Left renal pelvis (tissue), 4 donors: ENCODE measurements at regions not wholly inside any gene's neighbourhood (a gene's known extent, or its start where the extent isn't known, plus 50 kb on each side); places are given as distances from the start of the nearest gene placed in this dataset.
"Not testable (repeated sequence)": the region's sequence is repeated elsewhere in the genome, so short reads cannot be mapped to it uniquely, and the experiment has no call there.

ENCODE experiments used
- DNase-seq, 4 donors: peaks; one replicate each; pipeline ENCODE4 v3.0.0-alpha.2; 2013; ENCODE audit warnings: low read depth in 4 of 4, low spot score in 3 of 4

DNA sequence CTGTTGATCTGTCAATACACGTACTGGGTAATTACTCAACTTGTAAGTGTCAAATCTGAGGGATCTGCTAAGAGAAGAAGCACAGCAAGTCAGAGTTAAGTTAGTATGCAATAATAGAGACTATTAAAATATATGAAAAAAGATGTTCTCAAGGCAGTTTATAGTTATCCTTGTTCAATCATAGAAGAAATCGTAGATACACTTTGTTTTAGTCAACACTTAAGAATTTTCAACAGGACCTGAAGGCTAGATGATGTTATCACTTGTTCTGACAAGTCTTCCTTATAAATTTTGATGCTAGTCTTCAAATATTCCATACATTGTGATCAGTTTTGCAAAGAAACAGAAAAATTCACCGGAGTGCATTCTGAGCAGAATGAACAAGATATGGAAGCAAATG is 91.1 kb upstream of the KCNQ5 start:
- DNase-seq: no peak

DNA sequence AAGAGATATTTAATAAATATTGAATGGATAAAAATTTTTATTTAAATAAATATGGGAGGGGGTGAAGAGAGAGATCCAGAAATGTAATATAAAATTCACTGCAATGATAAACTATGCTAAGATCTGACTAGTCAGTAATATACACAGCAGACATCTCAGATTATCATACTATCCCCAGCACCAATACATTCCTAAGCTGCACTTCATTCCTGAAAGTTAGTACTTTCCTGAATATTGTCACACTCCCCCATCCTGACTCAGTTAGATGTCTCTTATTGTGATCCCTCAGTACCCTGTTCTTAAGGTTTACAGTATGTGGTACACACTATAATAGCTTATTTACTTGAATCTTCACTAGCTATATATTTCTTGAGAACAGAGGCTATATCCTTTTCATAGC is 88.3 kb upstream of the KCNQ5 start:
- no peak for DNase-seq

GRCh38 chr6:72534236-72534635 is 87.6 kb upstream of the KCNQ5 start:
- DNase-seq: no peak

DNA sequence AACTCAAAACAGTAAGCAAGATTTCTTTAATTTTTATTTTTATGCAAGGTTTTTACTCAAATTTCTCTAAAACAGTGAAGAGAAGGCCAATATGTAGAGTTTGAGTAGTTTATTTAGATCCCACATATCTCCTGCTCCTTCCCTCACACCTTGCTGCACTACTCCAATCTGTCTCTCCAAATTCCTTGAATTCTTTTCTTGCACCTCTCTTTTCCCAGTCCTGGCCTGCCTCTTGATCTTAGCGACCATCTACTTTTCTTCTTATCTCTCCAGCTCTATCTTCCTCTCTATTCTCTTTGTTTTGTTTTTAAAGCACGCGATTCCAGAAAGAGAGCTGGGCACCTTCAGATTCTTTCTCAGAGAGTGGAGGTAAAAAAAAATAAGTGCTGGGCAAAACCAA is 86.7 kb upstream of the KCNQ5 start:
- DNase-seq: no peak

DNA sequence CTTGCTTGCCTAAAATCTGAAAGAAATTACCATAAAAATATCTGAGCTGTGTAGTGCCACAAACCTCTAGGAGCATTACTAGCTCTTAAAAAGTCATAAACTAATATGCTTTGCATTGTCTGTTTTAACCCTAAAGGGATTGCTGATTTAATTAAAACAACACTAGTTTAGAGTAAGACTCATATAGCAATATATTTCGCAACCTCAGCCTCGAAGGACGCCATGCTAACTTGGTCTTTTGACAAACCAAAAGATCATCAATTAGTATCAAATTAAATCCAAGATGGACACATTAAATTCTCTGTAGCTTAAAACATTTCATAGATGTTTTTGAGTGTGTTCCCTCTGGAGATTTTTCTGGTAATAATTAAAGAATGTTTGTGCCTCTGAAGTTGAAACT is 74.8 kb upstream of the KCNQ5 start:
- DNase-seq: no peak

- DNase-seq: no peak
Observed at GRCh38 chr6:72551470-72551869, 70.4 kb upstream of the KCNQ5 start.

DNA sequence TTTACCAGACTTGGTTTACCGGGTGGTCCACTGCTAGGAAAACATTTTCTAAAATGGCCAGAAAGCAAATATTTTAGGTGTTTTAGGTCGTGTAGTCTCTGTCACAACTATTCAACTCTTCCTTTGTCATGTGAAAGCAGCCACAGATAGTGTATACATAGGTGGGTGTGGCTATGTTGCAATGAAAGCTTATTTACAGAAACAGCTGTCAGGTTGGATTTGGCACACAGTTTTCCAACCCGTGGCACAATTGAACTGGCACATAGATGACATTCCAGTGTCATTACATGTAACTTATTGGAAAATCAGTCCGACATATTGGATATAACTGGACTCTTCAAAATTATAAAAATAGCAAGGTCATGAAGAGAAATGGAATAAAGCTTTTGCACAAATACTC is 68.9 kb upstream of the KCNQ5 start:
- DNase-seq: no peak

- DNase-seq: no peak
Observed at GRCh38 chr6:72553531-72554511, 68.0 kb upstream of the KCNQ5 start.

DNA sequence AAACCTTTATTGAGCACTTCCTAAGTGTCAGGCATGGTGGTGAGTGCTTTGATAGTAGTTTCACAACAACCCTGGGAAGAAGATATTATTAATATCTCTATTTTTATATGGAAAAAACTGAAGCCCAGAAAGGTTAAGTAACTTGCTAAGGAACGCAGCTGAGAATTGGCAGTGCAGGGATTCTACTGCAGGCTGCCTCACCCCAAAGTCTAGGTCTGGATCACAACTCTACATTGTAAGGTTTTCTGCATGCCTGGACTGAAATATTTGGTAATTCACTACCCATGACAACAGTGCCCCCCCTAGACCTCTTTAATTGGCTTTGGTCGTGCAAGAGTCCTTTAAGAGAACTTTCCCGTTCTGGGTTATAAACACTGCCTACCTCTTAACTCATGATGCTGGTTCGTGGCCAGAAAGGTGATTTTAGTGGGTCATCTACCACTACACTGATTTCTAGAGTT is 67.1 kb upstream of the KCNQ5 start:
- no peak for DNase-seq

- no peak for DNase-seq
Observed at GRCh38 chr6:72559067-72559466, 62.8 kb upstream of the KCNQ5 start.

DNA sequence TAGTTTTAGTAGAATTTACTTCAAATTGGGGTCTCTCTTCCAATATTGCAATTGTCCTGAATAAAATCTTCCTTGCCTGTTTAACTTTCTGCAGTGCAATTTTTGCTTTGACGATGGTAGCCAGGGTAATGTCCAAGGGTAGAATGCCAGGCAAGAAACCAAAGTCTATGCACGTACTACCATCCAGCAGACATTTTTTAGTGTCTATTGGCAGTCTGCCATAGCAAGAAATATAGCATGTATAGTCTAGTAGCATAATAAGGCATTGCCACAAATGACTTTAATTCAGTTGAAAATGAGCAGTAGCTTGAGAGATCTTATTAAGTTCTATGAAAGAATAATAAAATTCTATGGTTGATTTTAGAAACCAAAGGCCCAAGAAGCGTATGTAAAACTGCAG is 62.3 kb upstream of the KCNQ5 start:
- no peak for DNase-seq

GRCh38 chr6:72560721-72561593 is 60.9 kb upstream of the KCNQ5 start:
- DNase-seq: no peak

DNA sequence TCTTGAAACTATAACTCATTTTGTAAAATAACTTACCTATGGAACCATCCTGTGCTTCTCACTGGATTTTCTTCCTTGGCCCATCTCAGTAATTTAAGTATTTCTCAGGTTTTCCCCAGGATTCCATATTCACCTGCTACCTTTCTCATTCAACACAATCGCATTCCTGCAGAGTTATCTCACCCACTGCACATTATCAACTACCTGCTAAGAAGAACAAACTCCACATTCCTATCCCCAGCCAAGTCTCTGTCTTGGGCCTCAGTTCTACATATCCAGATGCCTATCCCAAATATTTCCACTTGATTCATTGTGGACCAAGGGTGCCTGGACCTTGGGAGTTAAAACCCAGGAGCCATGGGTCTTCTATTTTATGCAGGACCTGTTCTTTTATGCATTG is 60.2 kb upstream of the KCNQ5 start:
- DNase-seq: no peak

- DNase-seq: no peak
Observed at GRCh38 chr6:72564231-72564630, 57.6 kb upstream of the KCNQ5 start.

GRCh38 chr6:72571993-72572392 is 49.9 kb upstream of the KCNQ5 start:
- DNase-seq: not testable (repeated sequence)
